H1 (cell line): ENCODE measurements at regions not wholly inside any gene's neighbourhood (a gene's known extent, or its start where the extent isn't known, plus 50 kb on each side); places are given as distances from the start of the nearest gene placed in this dataset.

Experiments used
- CTCF ChIA-PET: fragments of 300-600 bp; sonication (Branson Sonifier 250); formaldehyde crosslinking; loops from one replicate; lab custom pipeline; 2021; ENCODE audit not compliant: partially characterized antibody; lab: Charles Lee
- POLR2A ChIA-PET: fragments of 300-600 bp; sonication (Branson Sonifier 250); formaldehyde crosslinking; loops from one replicate; lab custom pipeline; 2021; ENCODE audit warnings: inconsistent platforms; ENCODE audit not compliant: partially characterized antibody; lab: Charles Lee
- DNase-seq, 2 experiments: peaks; one replicate each; pipeline versions ENCODE4 v3.0.0 to v3.0.0-alpha.2; 2010 to 2022; ENCODE audit warnings: low spot score in 2 of 2, low read depth in 1 of 2, mixed read lengths in 1 of 2
- FAIRE-seq: peaks from 2 replicates; lab custom pipeline; 2011; peaks lifted over from hg19 to GRCh38; lab: Jason Lieb, UNC
- H2AFZ ChIP-seq: 2 replicates; pipeline ENCODE4 v1.8.1; 2012; ENCODE audit warnings: low read length, inconsistent platforms
- H2AK5ac ChIP-seq: 2 replicates; pipeline ENCODE4 v1.6.1; 2013; ENCODE audit warnings: low read depth, low read length
- H2BK120ac ChIP-seq: replicated peaks from 2 replicates; pipeline ENCODE3; 2013; ENCODE audit warnings: low read depth, low read length, inconsistent platforms
- H2BK12ac ChIP-seq: 2 replicates; pipeline ENCODE4 v1.6.1; 2013; ENCODE audit warnings: low read depth, low read length
- H2BK15ac ChIP-seq: 2 replicates; pipeline ENCODE4 v1.6.1; 2013; ENCODE audit warnings: low read length
- H2BK20ac ChIP-seq: 2 replicates; pipeline ENCODE4 v1.6.1; 2013; ENCODE audit warnings: low read length
- H2BK5ac ChIP-seq: 2 replicates; pipeline ENCODE4 v1.6.1; 2013; ENCODE audit warnings: low read depth, low read length
- H3K14ac ChIP-seq: 2 replicates; pipeline ENCODE4 v1.6.1; 2013; ENCODE audit warnings: inconsistent platforms; ENCODE audit not compliant: insufficient read length
- H3K18ac ChIP-seq: 2 replicates; pipeline ENCODE4 v1.6.1; 2013; ENCODE audit warnings: low read length; ENCODE audit errors: extremely low read depth
- H3K23ac ChIP-seq: 2 replicates; pipeline ENCODE4 v1.6.1; 2013; ENCODE audit warnings: inconsistent platforms; ENCODE audit not compliant: insufficient read length
- H3K23me2 ChIP-seq: 2 replicates; pipeline ENCODE4 v1.6.1; 2013; ENCODE audit warnings: low read depth, low read length
- H3K27ac ChIP-seq: 2 replicates; pipeline ENCODE4 v1.6.1; 2011; ENCODE audit warnings: low read depth, low read length, inconsistent platforms
- H3K27me3 ChIP-seq, 4 experiments: replicated peaks in 1 of 4; 1 replicate in 1 of 4; 2 replicates in 3 of 4; pipeline versions ENCODE4 v1.6.1 to v1.8.1; 2011 to 2013; ENCODE audit warnings: low read length in 3 of 4, mild to moderate bottlenecking in 3 of 4, inconsistent platforms in 2 of 4, mixed read lengths in 2 of 4, moderate library complexity in 1 of 4; ENCODE audit not compliant: control insufficient read depth in 3 of 4, insufficient read depth in 3 of 4; ENCODE audit errors: extremely low read depth in 1 of 4
- H3K36me3 ChIP-seq, 4 experiments: 2 replicates each; pipeline versions ENCODE4 v1.6.1 to v1.8.1; 2011 to 2013; ENCODE audit warnings: mild to moderate bottlenecking in 4 of 4, low read length in 3 of 4, moderate library complexity in 2 of 4, control low read depth in 1 of 4, inconsistent platforms in 1 of 4; ENCODE audit not compliant: insufficient read depth in 4 of 4, control insufficient read depth in 2 of 4
- H3K4ac ChIP-seq: replicated peaks from 2 replicates; pipeline ENCODE3; 2013; ENCODE audit warnings: low read length, low read depth, mixed read lengths, inconsistent platforms; ENCODE audit not compliant: insufficient read length
- H3K4me1 ChIP-seq, 4 experiments: replicated peaks in 1 of 4; 1 replicate in 1 of 4; 2 replicates in 3 of 4; pipeline versions ENCODE4 v1.6.1 to v1.8.1; 2011 to 2013; ENCODE audit warnings: low read length in 3 of 4, inconsistent platforms in 2 of 4, mixed read lengths in 1 of 4; ENCODE audit not compliant: insufficient read depth in 4 of 4, control insufficient read depth in 3 of 4
- H3K4me2 ChIP-seq, 2 experiments: 2 replicates each; pipeline versions ENCODE4 v1.6.1 to v1.8.1; 2011 to 2013; ENCODE audit warnings: low read depth in 2 of 2, low read length in 2 of 2, control low read depth in 1 of 2, inconsistent platforms in 1 of 2, mild to moderate bottlenecking in 1 of 2; ENCODE audit not compliant: insufficient read depth in 1 of 2
- H3K4me3 ChIP-seq, 4 experiments: fragments of 200-600, 300-600 bp in 1 of 4; sonication (generic), shearing (Covaris generic), sonication (Bioruptor Twin) in 1 of 4; 2 replicates each; pipeline versions ENCODE4 v1.5.1 to v1.8.1; 2011 to 2016; ENCODE audit warnings: low read length in 4 of 4, low read depth in 3 of 4, control low read depth in 2 of 4, inconsistent platforms in 2 of 4, mild to moderate bottlenecking in 2 of 4, mixed read lengths in 1 of 4, moderate library complexity in 1 of 4; ENCODE audit not compliant: insufficient read depth in 2 of 4; ENCODE audit errors: extremely low read depth in 1 of 4
- H3K56ac ChIP-seq: replicated peaks from 2 replicates; pipeline ENCODE3; 2013; ENCODE audit warnings: low read depth, mild to moderate bottlenecking, mixed read lengths, low read length, inconsistent platforms; ENCODE audit not compliant: insufficient read length
- H3K79me1 ChIP-seq: 2 replicates; pipeline ENCODE4 v1.6.1; 2013; ENCODE audit warnings: low read depth, low read length, control low read depth
- H3K79me2 ChIP-seq, 2 experiments: 2 replicates each; pipeline versions ENCODE4 v1.6.1 to v1.8.1; 2012 to 2013; ENCODE audit warnings: low read length in 2 of 2, mild to moderate bottlenecking in 2 of 2, inconsistent platforms in 1 of 2; ENCODE audit not compliant: insufficient read depth in 2 of 2, control insufficient read depth in 1 of 2
- H3K9ac ChIP-seq, 4 experiments: replicated peaks in 1 of 4; 1 replicate in 1 of 4; 2 replicates in 3 of 4; pipeline versions ENCODE4 v1.6.1 to v1.8.1; 2011 to 2013; ENCODE audit warnings: low read depth in 3 of 4, low read length in 3 of 4, control low read depth in 2 of 4, mild to moderate bottlenecking in 2 of 4, moderate library complexity in 2 of 4, inconsistent platforms in 1 of 4; ENCODE audit errors: extremely low read depth in 1 of 4
- H3K9me3 ChIP-seq, 2 experiments: 2 replicates each; pipeline versions ENCODE4 v1.6.1 to v1.8.1; 2012 to 2013; ENCODE audit warnings: mild to moderate bottlenecking in 2 of 2, moderate library complexity in 2 of 2, control low read depth in 1 of 2, inconsistent platforms in 1 of 2, low read depth in 1 of 2, low read length in 1 of 2, mixed read lengths in 1 of 2; ENCODE audit not compliant: insufficient read depth in 2 of 2
- H4K20me1 ChIP-seq, 2 experiments: replicated peaks in 1 of 2; 2 replicates each; pipeline versions ENCODE3 to v1.8.1; 2011 to 2013; ENCODE audit warnings: inconsistent platforms in 2 of 2, low read length in 2 of 2, mild to moderate bottlenecking in 1 of 2; ENCODE audit not compliant: insufficient read depth in 2 of 2, control insufficient read depth in 1 of 2
- H4K5ac ChIP-seq: 2 replicates; pipeline ENCODE4 v1.6.1; 2013; ENCODE audit warnings: low read length, low read depth, mixed read lengths, inconsistent platforms; ENCODE audit not compliant: insufficient read length
- H4K8ac ChIP-seq: 2 replicates; pipeline ENCODE4 v1.8.0; 2013; ENCODE audit warnings: mild to moderate bottlenecking, moderate library complexity, low read length, inconsistent platforms; ENCODE audit not compliant: insufficient read depth; ENCODE audit errors: extremely low read depth
- H4K91ac ChIP-seq: replicated peaks from 2 replicates; pipeline ENCODE3; 2013; ENCODE audit warnings: low read length, mixed read lengths, inconsistent platforms; ENCODE audit not compliant: insufficient read length
- ATF3 ChIP-seq: IDR thresholded peaks from 2 replicates; pipeline ENCODE4 v1.6.1; 2011; ENCODE audit warnings: low read depth, mild to moderate bottlenecking, low read length; ENCODE audit not compliant: insufficient read depth
- BRCA1 ChIP-seq: IDR thresholded peaks from 2 replicates; pipeline ENCODE4 v1.6.1; 2012; ENCODE audit warnings: low read depth, low read length, improper control_type of control experiment
- CBX5 ChIP-seq: fragments of 300-800, 300-1000 bp; sonication (generic); IDR thresholded peaks from 2 replicates; pipeline ENCODE4 v1.7.1; 2016; ENCODE audit warnings: antibody characterized with exemption, low read length, low read depth
- EGR1 ChIP-seq: IDR thresholded peaks from 2 replicates; pipeline ENCODE4 v1.6.1; 2011; ENCODE audit warnings: low read depth, low read length, borderline replicate concordance
- JUN ChIP-seq: IDR thresholded peaks from 2 replicates; pipeline ENCODE4 v1.6.1; 2011; ENCODE audit warnings: low read depth, mild to moderate bottlenecking, improper control_type of control experiment, low read length
- KDM5A ChIP-seq: fragments of 200-600 bp; IDR thresholded peaks from 2 replicates; pipeline ENCODE4 v1.7.1; 2012; ENCODE audit warnings: mild to moderate bottlenecking, low read length, inconsistent platforms, mixed read lengths
- RBBP5 ChIP-seq: IDR thresholded peaks from 2 replicates; pipeline ENCODE4 v1.7.1; 2012; ENCODE audit warnings: low read depth, mild to moderate bottlenecking, inconsistent platforms, low read length, moderate library complexity, borderline replicate concordance
- SIRT6 ChIP-seq: IDR thresholded peaks from one replicate; pipeline ENCODE4 v1.7.1; 2012; ENCODE audit warnings: low read length, inconsistent platforms
- SP1 ChIP-seq: IDR thresholded peaks from 2 replicates; pipeline ENCODE4 v1.6.1; 2011; ENCODE audit warnings: low read depth, low read length
- SP2 ChIP-seq: IDR thresholded peaks from 2 replicates; pipeline ENCODE4 v1.6.1; 2012; ENCODE audit warnings: mild to moderate bottlenecking, low read length, inconsistent platforms
- SRF ChIP-seq: IDR thresholded peaks from 2 replicates; pipeline ENCODE4 v1.6.1; 2011; ENCODE audit warnings: mild to moderate bottlenecking, low read depth, low read length, moderate library complexity
- SUZ12 ChIP-seq: fragments of 200-600 bp; sonication (generic); IDR thresholded peaks from 2 replicates; pipeline ENCODE4 v1.6.1; 2012; ENCODE audit warnings: mild to moderate bottlenecking, inconsistent platforms, low read length, moderate library complexity, mixed read lengths
- TAF7 ChIP-seq: optimal IDR thresholded peaks from 2 replicates; pipeline ENCODE3; 2011; ENCODE audit warnings: low read depth, mild to moderate bottlenecking, inconsistent platforms, low read length, moderate library complexity, borderline replicate concordance
- TCF12 ChIP-seq: IDR thresholded peaks from 2 replicates; pipeline ENCODE4 v1.6.1; 2011; ENCODE audit warnings: low read depth, mild to moderate bottlenecking, low read length
- TEAD4 ChIP-seq: IDR thresholded peaks from 2 replicates; pipeline ENCODE4 v1.6.1; 2012; ENCODE audit warnings: low read depth, low read length, inconsistent platforms, mixed read lengths
- WGBS, 2 experiments: shearing (Covaris generic) in 1 of 2; methylation state at CpG; one replicate each; pipeline versions ENCODE4 v1.1.6 to v1.1.7; 2013 to 2015; ENCODE audit warnings: low lambda C conversion rate in 2 of 2, mixed read lengths in 2 of 2, inconsistent platforms in 1 of 2, low coverage in 1 of 2, missing lambda C conversion rate in 1 of 2; ENCODE audit not compliant: insufficient replicate concordance in 2 of 2, insufficient coverage in 1 of 2, insufficient read length in 1 of 2; ENCODE audit errors: extremely low coverage in 1 of 2, missing lambda C conversion rate in 1 of 2; 5-methylcytosine and 5-hydroxymethylcytosine counted together

GRCh38 chr13:85562282-85562681, 236.9 kb downstream of the SLITRK6 start:
- TF ChIP-seq EGR1 (no peak), KDM5A (no peak), ATF3 (no peak), SP2 (no peak), SRF (no peak), TAF7 (no peak), BRCA1 (no peak), SP1 (no peak), SIRT6 (no peak), TCF12 (no peak), CBX5 (no peak), RBBP5 (no peak), SUZ12 (no peak), TEAD4 (no peak), JUN (no peak)
- TF ChIP-seq, all 59 proteins: peak for 0
- Histone ChIP-seq H3K14ac (no peak overlapping the region), H4K5ac (no peak overlapping the region), H2AK5ac (no peak overlapping the region), H3K18ac (no peak overlapping the region), H3K9ac (no peak overlapping the region), H3K27ac (no peak overlapping the region), H3K27me3 (no peaks in the 10 kb centered on the region), H3K79me1 (no peaks in the 10 kb centered on the region), H2BK20ac (no peak overlapping the region), H3K23me2 (no peaks in the 10 kb centered on the region), H4K91ac (no peak overlapping the region), H2BK12ac (no peak overlapping the region), H3K79me2 (no peaks in the 10 kb centered on the region), H3K4me1 (peaks cover 0 to 6% (median 1%) of the 10 kb centered on the region in 4 experiments; a peak in 2 of 7 replicates), H3K23ac (no peak overlapping the region), H3K4me3 (no peak overlapping the region), H3K9me3 (no peaks in the 10 kb centered on the region), H3K4me2 (no peak overlapping the region), H2BK5ac (no peak overlapping the region), H2BK120ac (no peak overlapping the region), H2BK15ac (no peak overlapping the region), H3K36me3 (no peaks in the 10 kb centered on the region), H3K4ac (no peak overlapping the region), H4K20me1 (no peaks in the 10 kb centered on the region), H3K56ac (no peak overlapping the region), H4K8ac (no peak overlapping the region), H2AFZ (0 out of 2 replicates have a peak overlapping the region, but pooled peaks have one; percentile 52)
- WGBS, 2 experiments = 99% methylated on average over 6 of the region's 6 CpGs; no CpG with 5 or more reads in 1 of the 2 experiments
- DNase-seq (no peak), FAIRE-seq (no peak)
- CTCF ChIA-PET = no interaction called here
- POLR2A ChIA-PET = no interaction called here
